ENCODE measurements at regions not wholly inside any gene's neighbourhood (a gene's known extent, or its start where the extent isn't known, plus 50 kb on each side); places are given as distances from the start of the nearest gene placed in this dataset.

GRCh38 chr5:98308231-98308630 is 465.2 kb upstream of the RGMB start:
- TF ChIP-seq CTCF (IDR thresholded peaks at IDR 0.05) = no peak
- TF ChIP-seq POLR2A (IDR thresholded peaks at IDR 0.05) = no peak
